H9 (cell line): ENCODE measurements at regions not wholly inside any gene's neighbourhood (a gene's known extent, or its start where the extent isn't known, plus 50 kb on each side); places are given as distances from the start of the nearest gene placed in this dataset.

Source experiments
- DNase-seq: peaks from one replicate; pipeline ENCODE4 v3.0.0-alpha.2; 2017
- H2AFZ ChIP-seq: one replicate; pipeline ENCODE4 v1.6.1; 2013; ENCODE audit warnings: mild to moderate bottlenecking, low read length, control low read depth, moderate library complexity
- H2AK5ac ChIP-seq: 2 replicates; pipeline ENCODE4 v1.6.1; 2013; ENCODE audit warnings: low read length, control low read depth, mixed read lengths; ENCODE audit not compliant: insufficient read length
- H2BK120ac ChIP-seq: one replicate; pipeline ENCODE4 v1.6.1; 2013; ENCODE audit warnings: low read depth, mild to moderate bottlenecking, low read length, control low read depth, inconsistent platforms; ENCODE audit not compliant: poor library complexity, severe bottlenecking
- H2BK12ac ChIP-seq: 2 replicates; pipeline ENCODE4 v1.6.1; 2013; ENCODE audit warnings: low read length, control low read depth, mixed read lengths, low read depth; ENCODE audit not compliant: insufficient read length
- H2BK15ac ChIP-seq: 2 replicates; pipeline ENCODE4 v1.6.1; 2013; ENCODE audit warnings: low read depth, low read length, control low read depth
- H2BK20ac ChIP-seq: one replicate; pipeline ENCODE4 v1.6.1; 2013; ENCODE audit warnings: low read depth, mild to moderate bottlenecking, low read length, control low read depth, inconsistent platforms; ENCODE audit not compliant: poor library complexity, severe bottlenecking
- H2BK5ac ChIP-seq: 2 replicates; pipeline ENCODE4 v1.6.1; 2013; ENCODE audit warnings: low read length, control low read depth, mixed read lengths; ENCODE audit not compliant: insufficient read length
- H3K14ac ChIP-seq: 2 replicates; pipeline ENCODE4 v1.6.1; 2013; ENCODE audit warnings: low read length, control low read depth; ENCODE audit not compliant: insufficient read depth
- H3K18ac ChIP-seq: 2 replicates; pipeline ENCODE4 v1.6.1; 2013; ENCODE audit warnings: low read depth, mild to moderate bottlenecking, mixed read lengths, low read length, control low read depth; ENCODE audit not compliant: insufficient read length
- H3K23ac ChIP-seq: 2 replicates; pipeline ENCODE4 v1.6.1; 2013; ENCODE audit warnings: low read length, control low read depth, mixed read lengths, low read depth; ENCODE audit not compliant: insufficient read length
- H3K23me2 ChIP-seq: 2 replicates; pipeline ENCODE4 v1.6.1; 2013; ENCODE audit warnings: low read depth, mild to moderate bottlenecking, mixed read lengths, low read length, control low read depth; ENCODE audit not compliant: insufficient read length, poor library complexity, severe bottlenecking
- H3K27ac ChIP-seq: 2 replicates; pipeline ENCODE4 v1.5.1; 2013; ENCODE audit warnings: low read length, control low read depth, mixed read lengths, low read depth; ENCODE audit not compliant: insufficient read length
- H3K27me3 ChIP-seq: 2 replicates; pipeline ENCODE4 v1.6.1; 2013; ENCODE audit warnings: low read length, control low read depth, inconsistent platforms; ENCODE audit not compliant: insufficient read depth
- H3K4ac ChIP-seq: 2 replicates; pipeline ENCODE4 v1.6.1; 2013; ENCODE audit warnings: low read depth, mild to moderate bottlenecking, control low read depth, inconsistent platforms, low read length, moderate library complexity
- H3K4me1 ChIP-seq: 2 replicates; pipeline ENCODE4 v1.6.1; 2013; ENCODE audit warnings: low read length, control low read depth, inconsistent platforms; ENCODE audit not compliant: insufficient read depth
- H3K4me2 ChIP-seq: 2 replicates; pipeline ENCODE4 v1.6.1; 2013; ENCODE audit warnings: low read length, control low read depth, mixed read lengths; ENCODE audit not compliant: insufficient read length, insufficient read depth
- H3K56ac ChIP-seq: 2 replicates; pipeline ENCODE4 v1.6.1; 2013; ENCODE audit warnings: low read depth, mild to moderate bottlenecking, mixed read lengths, low read length, control low read depth; ENCODE audit not compliant: insufficient read length
- H3K79me1 ChIP-seq: 2 replicates; pipeline ENCODE4 v1.6.1; 2013; ENCODE audit warnings: low read depth, mild to moderate bottlenecking, moderate library complexity, low read length, control low read depth, inconsistent platforms; ENCODE audit not compliant: insufficient read depth, poor library complexity, severe bottlenecking
- H3K79me2 ChIP-seq: 2 replicates; pipeline ENCODE4 v1.6.1; 2013; ENCODE audit warnings: low read length, control low read depth, inconsistent platforms; ENCODE audit not compliant: insufficient read depth
- H3K9ac ChIP-seq: 2 replicates; pipeline ENCODE4 v1.6.1; 2013; ENCODE audit warnings: low read length, control low read depth, mixed read lengths; ENCODE audit not compliant: insufficient read length; ENCODE audit errors: extremely low read depth
- H3K9me3 ChIP-seq: one replicate; pipeline ENCODE4 v1.6.1; 2013; ENCODE audit warnings: low read depth, low read length, inconsistent platforms; ENCODE audit not compliant: control insufficient read depth
- H3T11ph ChIP-seq: one replicate; pipeline ENCODE4 v1.6.1; 2013; ENCODE audit warnings: mild to moderate bottlenecking, low read length, control low read depth, inconsistent platforms
- H4K20me1 ChIP-seq: one replicate; pipeline ENCODE4 v1.6.1; 2013; ENCODE audit not compliant: control insufficient read depth, insufficient read length, insufficient read depth
- H4K5ac ChIP-seq: 2 replicates; pipeline ENCODE4 v1.6.1; 2013; ENCODE audit warnings: low read depth, mild to moderate bottlenecking, mixed read lengths, low read length, control low read depth; ENCODE audit not compliant: insufficient read length
- H4K8ac ChIP-seq: replicated peaks from 2 replicates; pipeline ENCODE4 v1.6.1; 2013; ENCODE audit warnings: low read length, control low read depth, mixed read lengths, low read depth; ENCODE audit not compliant: insufficient read length
- H4K91ac ChIP-seq: 2 replicates; pipeline ENCODE4 v1.6.1; 2013; ENCODE audit warnings: low read depth, mild to moderate bottlenecking, moderate library complexity, mixed read lengths, low read length, control low read depth; ENCODE audit not compliant: insufficient read length
- H3K27ac Mint-ChIP-seq, 3 experiments: 2 replicates in 2 of 3; 3 replicates in 1 of 3; pipeline ENCODE4 v1.8.0; 2020 to 2021; ENCODE audit warnings: mixed read lengths in 3 of 3, mild to moderate bottlenecking in 1 of 3, moderate library complexity in 1 of 3
- H3K27me3 Mint-ChIP-seq: 2 replicates; pipeline ENCODE4 v1.8.0; 2021; ENCODE audit warnings: low read depth, mild to moderate bottlenecking, moderate library complexity, mixed read lengths
- H3K36me3 Mint-ChIP-seq, 3 experiments: 2 replicates in 2 of 3; 3 replicates in 1 of 3; pipeline ENCODE4 v1.8.0; 2020 to 2021; ENCODE audit warnings: low read depth in 3 of 3, mixed read lengths in 3 of 3; ENCODE audit not compliant: insufficient read depth in 1 of 3
- H3K4me1 Mint-ChIP-seq, 2 experiments: 2 replicates each; pipeline ENCODE4 v1.8.0; 2020; ENCODE audit warnings: mixed read lengths in 2 of 2
- H3K4me3 Mint-ChIP-seq, 2 experiments: 2 replicates in 1 of 2; 3 replicates in 1 of 2; pipeline ENCODE4 v1.8.0; 2020 to 2021; ENCODE audit warnings: mild to moderate bottlenecking in 2 of 2, mixed read lengths in 2 of 2, moderate library complexity in 1 of 2
- H3K9me3 Mint-ChIP-seq, 2 experiments: 2 replicates in 1 of 2; 3 replicates in 1 of 2; pipeline ENCODE4 v1.8.0; 2020; ENCODE audit warnings: mild to moderate bottlenecking in 2 of 2, mixed read lengths in 2 of 2, moderate library complexity in 1 of 2
- WGBS: extraction: QIAGEN DNeasy Blood & Tissue Kit; methylation state at CpG from one replicate; pipeline ENCODE4 v1.1.7; 2013; ENCODE audit warnings: missing lambda C conversion rate, low lambda C conversion rate, mixed read lengths; ENCODE audit not compliant: insufficient read length; ENCODE audit errors: extremely low coverage; 5-methylcytosine and 5-hydroxymethylcytosine counted together
- TF ChIP-seq, protein P1 (sequence below): fragments of 200-600 bp; sonication (generic); conservative IDR thresholded peaks from 3 replicates; pipeline ENCODE4 v1.8.0; 2021; ENCODE audit warnings: antibody characterized with exemption, mild to moderate bottlenecking

DNA sequence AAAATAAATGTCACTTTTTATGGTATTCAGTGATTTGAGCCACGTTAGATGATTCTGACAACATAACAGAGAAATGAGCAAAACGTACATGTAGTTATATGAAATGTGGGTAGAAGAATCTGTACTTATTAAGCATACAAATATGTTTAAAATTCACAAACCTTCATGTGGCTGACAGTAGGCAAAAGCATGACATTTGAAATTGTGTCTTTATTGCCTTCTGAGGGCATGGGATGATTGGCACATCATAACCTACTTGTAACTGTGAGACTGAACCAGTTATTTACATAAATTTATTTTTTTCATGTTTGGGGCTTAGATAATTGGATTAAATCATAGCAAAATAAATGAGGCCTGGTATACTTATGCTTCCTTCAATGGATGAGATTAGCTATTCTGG is 202.2 kb downstream of the DNAJB9 start:
- Histone ChIP-seq H3K27ac (no peak overlapping the region), H3K4me2 (no peak overlapping the region), H3K9me3 (no peaks in the 10 kb centered on the region), H3K4ac (no peak overlapping the region), H4K5ac (no peak overlapping the region), H3K9ac (no peak overlapping the region), H3K23ac (no peak overlapping the region), H2BK120ac (no peak overlapping the region), H3K56ac (no peak overlapping the region), H3K27me3 (no peaks in the 10 kb centered on the region), H2BK12ac (no peak overlapping the region), H2BK20ac (no peak overlapping the region), H2AFZ (no peak overlapping the region), H2BK15ac (no peak overlapping the region), H4K8ac (no peak overlapping the region), H3K79me2 (no peaks in the 10 kb centered on the region), H4K20me1 (no peaks in the 10 kb centered on the region), H2AK5ac (no peak overlapping the region), H3K79me1 (no peaks in the 10 kb centered on the region), H4K91ac (no peak overlapping the region), H3K18ac (no peak overlapping the region), H3K23me2 (no peaks in the 10 kb centered on the region), H2BK5ac (no peak overlapping the region), H3T11ph (no peak overlapping the region), H3K4me1 (no peaks in the 10 kb centered on the region), H3K14ac (no peak overlapping the region)
- Mint-ChIP-seq H3K27me3 (no peaks in the 10 kb centered on the region), H3K27ac (no peak overlapping the region), H3K9me3 (no peaks in the 10 kb centered on the region), H3K4me3 (no peak overlapping the region), H3K4me1 (no peaks in the 10 kb centered on the region), H3K36me3 (no peaks in the 10 kb centered on the region)
- no peak for DNase-seq
- TF ChIP-seq, protein P1, sequence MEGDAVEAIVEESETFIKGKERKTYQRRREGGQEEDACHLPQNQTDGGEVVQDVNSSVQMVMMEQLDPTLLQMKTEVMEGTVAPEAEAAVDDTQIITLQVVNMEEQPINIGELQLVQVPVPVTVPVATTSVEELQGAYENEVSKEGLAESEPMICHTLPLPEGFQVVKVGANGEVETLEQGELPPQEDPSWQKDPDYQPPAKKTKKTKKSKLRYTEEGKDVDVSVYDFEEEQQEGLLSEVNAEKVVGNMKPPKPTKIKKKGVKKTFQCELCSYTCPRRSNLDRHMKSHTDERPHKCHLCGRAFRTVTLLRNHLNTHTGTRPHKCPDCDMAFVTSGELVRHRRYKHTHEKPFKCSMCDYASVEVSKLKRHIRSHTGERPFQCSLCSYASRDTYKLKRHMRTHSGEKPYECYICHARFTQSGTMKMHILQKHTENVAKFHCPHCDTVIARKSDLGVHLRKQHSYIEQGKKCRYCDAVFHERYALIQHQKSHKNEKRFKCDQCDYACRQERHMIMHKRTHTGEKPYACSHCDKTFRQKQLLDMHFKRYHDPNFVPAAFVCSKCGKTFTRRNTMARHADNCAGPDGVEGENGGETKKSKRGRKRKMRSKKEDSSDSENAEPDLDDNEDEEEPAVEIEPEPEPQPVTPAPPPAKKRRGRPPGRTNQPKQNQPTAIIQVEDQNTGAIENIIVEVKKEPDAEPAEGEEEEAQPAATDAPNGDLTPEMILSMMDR = no peak
- no CpG with 5 or more reads among the region's 2 CpGs for WGBS
